ENCODE measurements at regions not wholly inside any gene's neighbourhood (a gene's known extent, or its start where the extent isn't known, plus 50 kb on each side); places are given as distances from the start of the nearest gene placed in this dataset.

- TF ChIP-seq CTCF (IDR thresholded peaks at IDR 0.05): no peak
Observed at GRCh38 chr10:34022195-34022594, 687.7 kb upstream of the NRP1 start.

- no peak for TF ChIP-seq CTCF (IDR thresholded peaks at IDR 0.05)
Observed at GRCh38 chr10:34018784-34019183, 684.3 kb upstream of the NRP1 start.

- no peak for TF ChIP-seq CTCF (IDR thresholded peaks at IDR 0.05)
Observed at GRCh38 chr10:34018129-34018528, 683.7 kb upstream of the NRP1 start.

GRCh38 chr10:34017281-34017680 is 682.8 kb upstream of the NRP1 start:
- TF ChIP-seq CTCF (IDR thresholded peaks at IDR 0.05): no peak

GRCh38 chr10:34016576-34016975 is 682.1 kb upstream of the NRP1 start:
- TF ChIP-seq CTCF (IDR thresholded peaks at IDR 0.05): no peak

GRCh38 chr10:34015700-34016099 is 681.2 kb upstream of the NRP1 start:
- no peak for TF ChIP-seq CTCF (IDR thresholded peaks at IDR 0.05)

- no peak for TF ChIP-seq CTCF (IDR thresholded peaks at IDR 0.05)
Observed at GRCh38 chr10:34013235-34013634, 678.8 kb upstream of the NRP1 start.

- no peak for TF ChIP-seq CTCF (IDR thresholded peaks at IDR 0.05)
Observed at GRCh38 chr10:34010891-34011290, 676.4 kb upstream of the NRP1 start.
